Large intestine (tissue), 3 donors: ENCODE measurements at regions not wholly inside any gene's neighbourhood (a gene's known extent, or its start where the extent isn't known, plus 50 kb on each side); places are given as distances from the start of the nearest gene placed in this dataset.

Source experiments
- DNase-seq, 2 donors: peaks; one replicate each; pipeline versions ENCODE4 v3.0.0 to v3.0.0-alpha.2; 2013
- H3K27ac ChIP-seq: one replicate; pipeline ENCODE4 v1.5.1; 2013; ENCODE audit warnings: low read length
- H3K27me3 ChIP-seq: 2 replicates; pipeline ENCODE4 v1.6.1; 2013; ENCODE audit warnings: low read length; ENCODE audit not compliant: control insufficient read depth, insufficient read depth
- H3K36me3 ChIP-seq: 2 replicates; pipeline ENCODE4 v1.6.1; 2013; ENCODE audit warnings: low read length; ENCODE audit not compliant: control insufficient read depth, insufficient read depth
- H3K4me1 ChIP-seq: one replicate; pipeline ENCODE4 v1.6.1; 2013; ENCODE audit warnings: low read length; ENCODE audit not compliant: control insufficient read depth, insufficient read depth
- H3K4me3 ChIP-seq: one replicate; pipeline ENCODE4 v1.5.1; 2013; ENCODE audit warnings: low read length
- H3K9me3 ChIP-seq: one replicate; pipeline ENCODE4 v1.6.1; 2013; ENCODE audit warnings: mild to moderate bottlenecking, low read depth, low read length, moderate library complexity; ENCODE audit not compliant: control insufficient read depth
- WGBS: methylation state at CpG from one replicate; pipeline ENCODE4 v1.1.5; 2013; ENCODE audit warnings: low lambda C conversion rate; ENCODE audit not compliant: insufficient coverage; 5-methylcytosine and 5-hydroxymethylcytosine counted together

- H3K27me3 ChIP-seq = no peaks in the 10 kb centered on the region
- WGBS = no CpG with 5 or more reads among the region's 6 CpGs
- no peaks in the 10 kb centered on the region for H3K9me3 ChIP-seq
- no peaks in the 10 kb centered on the region for H3K4me1 ChIP-seq
- no peak overlapping the region for H3K4me3 ChIP-seq
- H3K27ac ChIP-seq = no peak overlapping the region
- no peaks in the 10 kb centered on the region for H3K36me3 ChIP-seq
- no peak for DNase-seq
Observed at GRCh38 chr18:39781565-39781964, 2173.5 kb upstream of the PIK3C3 start.

GRCh38 chr18:39780774-39781173, 2174.3 kb upstream of the PIK3C3 start:
- no peaks in the 10 kb centered on the region for H3K27me3 ChIP-seq
- 81% methylated on average over 4 of the region's 4 CpGs for WGBS
- no peaks in the 10 kb centered on the region for H3K36me3 ChIP-seq
- H3K27ac ChIP-seq = no peak overlapping the region
- no peak overlapping the region for H3K4me3 ChIP-seq
- H3K9me3 ChIP-seq = no peaks in the 10 kb centered on the region
- H3K4me1 ChIP-seq = no peaks in the 10 kb centered on the region
- no peak for DNase-seq

DNA sequence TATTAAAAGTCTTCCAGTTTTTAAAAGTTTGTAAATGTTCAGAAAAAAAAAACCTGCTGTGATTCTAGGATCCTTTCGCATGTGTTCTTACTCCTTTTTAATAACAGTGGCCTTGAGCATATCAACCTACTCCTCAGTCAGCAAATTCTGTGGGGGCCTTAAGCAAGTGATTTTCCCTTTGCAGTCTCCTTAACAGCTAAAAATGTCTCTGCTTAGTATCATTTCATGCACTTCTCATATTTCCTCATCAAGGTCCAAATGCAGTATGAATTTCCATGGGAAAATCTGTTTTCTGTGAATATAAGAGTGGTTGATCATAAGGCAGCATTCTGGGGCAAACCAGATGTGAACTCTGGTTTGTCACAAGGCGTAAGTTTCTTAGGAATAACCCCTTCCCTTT, 2175.1 kb upstream of the PIK3C3 start:
- H3K27me3 ChIP-seq = no peaks in the 10 kb centered on the region
- H3K4me1 ChIP-seq = no peaks in the 10 kb centered on the region
- 100% methylated on average over 1 of the region's 2 CpGs for WGBS
- no peak for DNase-seq
- no peak overlapping the region for H3K27ac ChIP-seq
- H3K36me3 ChIP-seq = no peaks in the 10 kb centered on the region
- H3K4me3 ChIP-seq = no peak overlapping the region
- no peaks in the 10 kb centered on the region for H3K9me3 ChIP-seq

GRCh38 chr18:39776766-39777165, 2178.3 kb upstream of the PIK3C3 start:
- H3K27ac ChIP-seq = no peak overlapping the region
- no peaks in the 10 kb centered on the region for H3K9me3 ChIP-seq
- DNase-seq = no peak
- no peaks in the 10 kb centered on the region for H3K36me3 ChIP-seq
- H3K27me3 ChIP-seq = no peaks in the 10 kb centered on the region
- H3K4me1 ChIP-seq = no peaks in the 10 kb centered on the region
- no peak overlapping the region for H3K4me3 ChIP-seq

DNA sequence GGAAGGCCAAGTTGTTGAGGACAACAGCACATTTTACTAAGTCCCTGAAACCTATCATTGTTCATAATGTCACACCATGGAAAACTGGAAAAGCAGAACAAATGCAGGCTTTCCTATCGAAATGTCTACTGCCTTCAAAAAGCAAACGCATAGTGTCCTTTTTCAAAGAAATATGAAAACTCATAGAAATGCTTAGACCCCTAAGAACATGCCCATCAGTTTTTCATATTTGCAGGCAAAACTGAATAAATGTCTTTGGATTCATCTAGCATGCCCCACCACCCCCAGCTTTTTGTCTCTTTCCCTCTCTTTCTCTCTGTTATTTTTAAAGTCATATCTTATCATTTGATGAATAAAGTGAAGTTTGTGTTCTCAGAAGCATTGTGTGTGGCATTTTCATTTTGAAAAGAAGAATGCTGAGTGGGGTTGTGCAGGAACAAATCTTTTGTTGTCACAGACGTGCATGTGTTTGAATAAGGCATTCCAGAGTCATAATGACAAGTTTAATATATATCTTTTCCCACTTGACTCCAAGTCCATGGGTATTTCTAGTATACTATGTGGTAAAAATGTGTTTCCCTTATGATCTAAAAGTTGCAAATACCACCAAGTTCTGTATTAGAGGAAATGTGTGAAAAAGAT, 2180.0 kb upstream of the PIK3C3 start:
- Histone ChIP-seq H3K27me3 (no peaks in the 10 kb centered on the region), H3K27ac (no peak overlapping the region), H3K4me3 (no peak overlapping the region), H3K4me1 (peaks cover 6% of the 10 kb centered on the region), H3K36me3 (no peaks in the 10 kb centered on the region), H3K9me3 (no peaks in the 10 kb centered on the region)
- DNase-seq = no peak
- WGBS = 100% methylated on average over 1 of the region's 3 CpGs

- H3K27me3 ChIP-seq = no peaks in the 10 kb centered on the region
- no peak overlapping the region for H3K4me3 ChIP-seq
- no peaks in the 10 kb centered on the region for H3K9me3 ChIP-seq
- WGBS = 100% methylated on average over 1 of the region's 2 CpGs
- H3K36me3 ChIP-seq = no peaks in the 10 kb centered on the region
- no peak for DNase-seq
- H3K27ac ChIP-seq = no peak overlapping the region
- H3K4me1 ChIP-seq = peaks cover 6% of the 10 kb centered on the region
Observed at GRCh38 chr18:39773646-39774045, 2181.4 kb upstream of the PIK3C3 start.

GRCh38 chr18:39772155-39772919, 2182.7 kb upstream of the PIK3C3 start:
- no peak overlapping the region for H3K4me3 ChIP-seq
- H3K9me3 ChIP-seq = no peaks in the 10 kb centered on the region
- H3K4me1 ChIP-seq = peaks cover 6% of the 10 kb centered on the region
- no peak for DNase-seq
- H3K27me3 ChIP-seq = no peaks in the 10 kb centered on the region
- H3K36me3 ChIP-seq = no peaks in the 10 kb centered on the region
- H3K27ac ChIP-seq = no peak overlapping the region
- WGBS = 100% methylated on average over 1 of the region's 1 CpG

GRCh38 chr18:39770399-39770798, 2184.6 kb upstream of the PIK3C3 start:
- Histone ChIP-seq H3K27me3 (no peaks in the 10 kb centered on the region), H3K4me3 (no peak overlapping the region), H3K9me3 (no peaks in the 10 kb centered on the region), H3K4me1 (peaks cover 6% of the 10 kb centered on the region), H3K36me3 (no peaks in the 10 kb centered on the region), H3K27ac (peak overlapping the region; percentile 58)
- 50% methylated on average over 1 of the region's 1 CpG for WGBS
- DNase-seq = peak; percentile 27 to 65

GRCh38 chr18:39764873-39765272, 2190.2 kb upstream of the PIK3C3 start:
- no peaks in the 10 kb centered on the region for H3K27me3 ChIP-seq
- H3K4me3 ChIP-seq = no peak overlapping the region
- H3K4me1 ChIP-seq = peaks cover 4% of the 10 kb centered on the region
- peak; percentile 31 to 79 for DNase-seq
- no peaks in the 10 kb centered on the region for H3K9me3 ChIP-seq
- H3K36me3 ChIP-seq = no peaks in the 10 kb centered on the region
- peak overlapping the region; percentile 63 for H3K27ac ChIP-seq

DNA sequence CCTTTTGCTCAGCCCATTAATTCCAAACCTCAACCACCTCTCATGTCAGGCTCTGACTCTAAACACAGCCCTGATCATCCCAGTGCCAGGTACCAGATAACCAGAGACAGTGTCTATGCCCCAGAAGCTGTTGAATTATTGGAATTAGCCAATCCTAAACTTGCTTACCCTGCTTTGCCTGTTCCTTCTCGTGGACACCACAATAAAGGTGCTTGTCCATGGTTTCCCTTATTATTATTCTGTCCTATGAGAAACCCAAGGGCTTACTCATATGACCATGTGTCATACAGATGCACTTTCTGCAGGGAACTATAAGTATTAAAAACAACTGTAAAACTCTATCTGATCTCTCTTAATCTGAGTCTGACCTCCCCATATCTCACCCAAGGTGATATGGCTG, 2193.8 kb upstream of the PIK3C3 start:
- Histone ChIP-seq H3K4me3 (no peak overlapping the region), H3K9me3 (no peaks in the 10 kb centered on the region), H3K36me3 (no peaks in the 10 kb centered on the region), H3K27ac (no peak overlapping the region), H3K27me3 (no peaks in the 10 kb centered on the region), H3K4me1 (peaks cover 4% of the 10 kb centered on the region)
- DNase-seq = peak in 1 of 2 donors; percentile 19
- no CpG with 5 or more reads among the region's 1 CpG for WGBS

DNA sequence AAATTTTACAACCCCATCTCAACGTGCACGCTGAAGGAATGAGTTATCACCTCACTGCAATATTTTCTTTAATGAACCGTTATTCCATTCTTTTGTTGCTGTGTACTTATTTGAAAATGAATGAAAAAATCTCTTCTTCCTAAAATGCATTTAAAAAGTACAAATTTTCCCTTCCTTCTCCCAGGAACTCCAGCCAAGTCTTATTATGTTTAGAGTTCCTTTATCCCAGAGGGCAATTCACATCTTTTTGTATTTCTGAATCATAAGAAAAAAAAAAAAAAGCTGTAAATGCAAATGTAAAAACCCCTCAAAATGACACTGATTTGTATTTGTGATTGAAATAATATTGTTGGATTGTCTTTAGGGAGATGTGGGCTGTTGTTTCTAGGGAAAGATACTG, 2194.3 kb upstream of the CELF4 start:
- H3K27me3 ChIP-seq = no peaks in the 10 kb centered on the region
- WGBS = 24% methylated on average over 3 of the region's 3 CpGs
- peaks cover 4% of the 10 kb centered on the region for H3K4me1 ChIP-seq
- no peaks in the 10 kb centered on the region for H3K9me3 ChIP-seq
- no peak overlapping the region for H3K27ac ChIP-seq
- no peaks in the 10 kb centered on the region for H3K36me3 ChIP-seq
- no peak for DNase-seq
- no peak overlapping the region for H3K4me3 ChIP-seq
